ENCODE measurements at regions not wholly inside any gene's neighbourhood (a gene's known extent, or its start where the extent isn't known, plus 50 kb on each side); places are given as distances from the start of the nearest gene placed in this dataset.
A peak's percentile ranks its signal among the peaks of the same experiment; 100 is the strongest.

GRCh38 chr7:148950806-148951205, 66.7 kb upstream of the EZH2 start:
- no peak for TF ChIP-seq CTCF (IDR thresholded peaks at IDR 0.05; ENCODE audit: poor library complexity, severe bottlenecking)
- no peak for ATAC-seq (ENCODE audit: low read depth)

GRCh38 chr7:148944935-148945934, 61.1 kb upstream of the EZH2 start:
- no peak overlapping the region for H3K4me3 ChIP-seq (ENCODE audit: severe bottlenecking)
- H3K27ac ChIP-seq (ENCODE audit: poor library complexity, severe bottlenecking): no peak overlapping the region
- DNase-seq (ENCODE audit: low spot score) (no peak), ATAC-seq (ENCODE audit: low read depth) (peak; percentile 73)
- no peaks in the 10 kb centered on the region for H3K27me3 ChIP-seq (ENCODE audit: insufficient read depth, poor library complexity, severe bottlenecking)
- peaks cover 1% of the 10 kb centered on the region for H3K4me1 ChIP-seq (ENCODE audit: insufficient read depth, poor library complexity, severe bottlenecking)
- H3K9me3 ChIP-seq (ENCODE audit: severe bottlenecking): no peaks in the 10 kb centered on the region
- TF ChIP-seq CTCF (IDR thresholded peaks at IDR 0.05; ENCODE audit: poor library complexity, severe bottlenecking): no peak
- no peaks in the 10 kb centered on the region for H3K36me3 ChIP-seq (ENCODE audit: low read depth)

More at GRCh38 chr7:148950806-148951205, 66.7 kb upstream of the EZH2 start:
- H3K36me3 ChIP-seq (ENCODE audit: low read depth): no peaks in the 10 kb centered on the region
- no peaks in the 10 kb centered on the region for H3K9me3 ChIP-seq (ENCODE audit: severe bottlenecking)
- no peaks in the 10 kb centered on the region for H3K4me1 ChIP-seq (ENCODE audit: insufficient read depth, poor library complexity, severe bottlenecking)
- H3K27ac ChIP-seq (ENCODE audit: poor library complexity, severe bottlenecking): no peak overlapping the region
- DNase-seq (ENCODE audit: low spot score): no peak
- no peaks in the 10 kb centered on the region for H3K27me3 ChIP-seq (ENCODE audit: insufficient read depth, poor library complexity, severe bottlenecking)
- H3K4me3 ChIP-seq (ENCODE audit: severe bottlenecking): no peak overlapping the region

GRCh38 chr7:148941598-148942275, 57.6 kb upstream of the EZH2 start:
- peak; percentile 25 for TF ChIP-seq CTCF (IDR thresholded peaks at IDR 0.05; ENCODE audit: poor library complexity, severe bottlenecking)

GRCh38 chr7:148940702-148941597, 56.9 kb upstream of the EZH2 start:
- DNase-seq (ENCODE audit: low spot score) (peak; percentile 70), ATAC-seq (ENCODE audit: low read depth) (peak; percentile 66)
- no peaks in the 10 kb centered on the region for H3K27me3 ChIP-seq (ENCODE audit: insufficient read depth, poor library complexity, severe bottlenecking)
- no peaks in the 10 kb centered on the region for H3K36me3 ChIP-seq (ENCODE audit: low read depth)
- H3K4me3 ChIP-seq (ENCODE audit: severe bottlenecking): peak overlapping the region; percentile 76
- no peaks in the 10 kb centered on the region for H3K9me3 ChIP-seq (ENCODE audit: severe bottlenecking)
- TF ChIP-seq CTCF (IDR thresholded peaks at IDR 0.05; ENCODE audit: poor library complexity, severe bottlenecking): no peak
- H3K27ac ChIP-seq (ENCODE audit: poor library complexity, severe bottlenecking): peak overlapping the region; percentile 63
- peaks cover 7% of the 10 kb centered on the region for H3K4me1 ChIP-seq (ENCODE audit: insufficient read depth, poor library complexity, severe bottlenecking)

More at GRCh38 chr7:148941598-148942275, 57.6 kb upstream of the EZH2 start:
- H3K4me1 ChIP-seq (ENCODE audit: insufficient read depth, poor library complexity, severe bottlenecking): peaks cover 7% of the 10 kb centered on the region
- H3K9me3 ChIP-seq (ENCODE audit: severe bottlenecking): no peaks in the 10 kb centered on the region
- no peaks in the 10 kb centered on the region for H3K36me3 ChIP-seq (ENCODE audit: low read depth)
- DNase-seq (ENCODE audit: low spot score): peak; percentile 71
- peak; percentile 82 for ATAC-seq (ENCODE audit: low read depth)
- no peaks in the 10 kb centered on the region for H3K27me3 ChIP-seq (ENCODE audit: insufficient read depth, poor library complexity, severe bottlenecking)
- peak overlapping the region; percentile 76 for H3K4me3 ChIP-seq (ENCODE audit: severe bottlenecking)
- peak overlapping the region; percentile 63 for H3K27ac ChIP-seq (ENCODE audit: poor library complexity, severe bottlenecking)

Data from RWPE2 (cell line).